ENCODE measurements at regions not wholly inside any gene's neighbourhood (a gene's known extent, or its start where the extent isn't known, plus 50 kb on each side); places are given as distances from the start of the nearest gene placed in this dataset.

- H2AFZ ChIP-seq (ENCODE audit: low read length) = no peak overlapping the region
- H3K36me3 ChIP-seq (replicated peaks in 1 of 2; ENCODE audit: control insufficient read depth in 1 of 2, insufficient read depth in 2 of 2, low read length in 2 of 2) = no peaks in the 10 kb centered on the region
- H3K4me1 ChIP-seq (ENCODE audit: insufficient read depth, low read length) = no peaks in the 10 kb centered on the region
- no peak for ATAC-seq
- peaks cover 0 to 54% of the 10 kb centered on the region in 2 experiments; a peak in 4 of 5 replicates for H3K27me3 ChIP-seq (ENCODE audit: control insufficient read depth in 1 of 2, insufficient read depth in 2 of 2, low read length in 2 of 2)
- ChIA-PET POLR2A (no interaction called here), CTCF (ENCODE audit: low intra/inter-chr PET ratio, low total read pairs) (no interaction called here)
- H3K9ac ChIP-seq (ENCODE audit: insufficient read depth, low read depth, low read length) = no peak overlapping the region
- TF ChIP-seq ARNT2 (CRISPR knock-in tag; IDR thresholded peaks at IDR 0.05; ENCODE audit: low read depth) (no peak), TRIM24 (CRISPR knock-in tag; IDR thresholded peaks at IDR 0.05) (no peak), SPEN (CRISPR knock-in tag; IDR thresholded peaks at IDR 0.05; ENCODE audit: low read depth) (no peak), ZNF740 (CRISPR knock-in tag; IDR thresholded peaks at IDR 0.05) (no peak), PAF1 (CRISPR knock-in tag; IDR thresholded peaks at IDR 0.05) (no peak), YY1 (IDR thresholded peaks at IDR 0.05; ENCODE audit: insufficient read depth, insufficient replicate concordance, low read depth, low read length) (no peak), MEF2D (CRISPR knock-in tag; IDR thresholded peaks at IDR 0.05) (no peak), UBTF (CRISPR knock-in tag; IDR thresholded peaks at IDR 0.05) (no peak), CREBL2 (CRISPR knock-in tag; IDR thresholded peaks at IDR 0.05; ENCODE audit: borderline replicate concordance) (no peak), ARNT (IDR thresholded peaks at IDR 0.05) (no peak), ZNF790 (CRISPR knock-in tag; IDR thresholded peaks at IDR 0.05; ENCODE audit: borderline replicate concordance) (no peak)
- TF ChIP-seq, protein P1, sequence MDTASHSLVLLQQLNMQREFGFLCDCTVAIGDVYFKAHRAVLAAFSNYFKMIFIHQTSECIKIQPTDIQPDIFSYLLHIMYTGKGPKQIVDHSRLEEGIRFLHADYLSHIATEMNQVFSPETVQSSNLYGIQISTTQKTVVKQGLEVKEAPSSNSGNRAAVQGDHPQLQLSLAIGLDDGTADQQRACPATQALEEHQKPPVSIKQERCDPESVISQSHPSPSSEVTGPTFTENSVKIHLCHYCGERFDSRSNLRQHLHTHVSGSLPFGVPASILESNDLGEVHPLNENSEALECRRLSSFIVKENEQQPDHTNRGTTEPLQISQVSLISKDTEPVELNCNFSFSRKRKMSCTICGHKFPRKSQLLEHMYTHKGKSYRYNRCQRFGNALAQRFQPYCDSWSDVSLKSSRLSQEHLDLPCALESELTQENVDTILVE (CRISPR knock-in tag; IDR thresholded peaks at IDR 0.05) = no peak
- TF ChIP-seq, protein P2, sequence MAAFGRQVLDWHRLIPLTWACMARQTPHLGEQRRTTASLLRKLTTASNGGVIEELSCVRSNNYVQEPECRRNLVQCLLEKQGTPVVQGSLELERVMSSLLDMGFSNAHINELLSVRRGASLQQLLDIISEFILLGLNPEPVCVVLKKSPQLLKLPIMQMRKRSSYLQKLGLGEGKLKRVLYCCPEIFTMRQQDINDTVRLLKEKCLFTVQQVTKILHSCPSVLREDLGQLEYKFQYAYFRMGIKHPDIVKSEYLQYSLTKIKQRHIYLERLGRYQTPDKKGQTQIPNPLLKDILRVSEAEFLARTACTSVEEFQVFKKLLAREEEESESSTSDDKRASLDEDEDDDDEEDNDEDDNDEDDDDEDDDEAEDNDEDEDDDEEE (CRISPR knock-in tag; IDR thresholded peaks at IDR 0.05) = no peak
- no peak for FAIRE-seq
- no peaks in the 10 kb centered on the region for H3K79me2 ChIP-seq (ENCODE audit: insufficient read depth, low read length)
- no peaks in the 10 kb centered on the region for H4K20me1 ChIP-seq (ENCODE audit: insufficient read depth, low read length)
- BruUV-seq (replicated peaks) = no TSS peak
- DNase-seq (ENCODE audit: low spot score) = no peak
- H3K9me3 ChIP-seq (ENCODE audit: low read length) = no peaks in the 10 kb centered on the region
- 27% methylated on average over 5 of the region's 5 CpGs for WGBS (ENCODE audit: low lambda C conversion rate)
- in situ Hi-C loops (cut with HindIII; ENCODE audit: extremely low pct_ligation_motif_present, low pct_unique_long_range_greater_than_20kb) = no loop called here
- H3K4me2 ChIP-seq (ENCODE audit: low read depth, low read length) = no peak overlapping the region
- intact Hi-C loops (cut with micrococcal nuclease; ENCODE audit: unreplicated experiment) = no loop called here
- no peak overlapping the region for H3K4me3 ChIP-seq (replicated peaks in 1 of 3; ENCODE audit: insufficient read depth in 1 of 3, low read depth in 2 of 3, low read length in 3 of 3)
- H3K27ac ChIP-seq (ENCODE audit: extremely low read length, insufficient read depth, low read length) = no peak overlapping the region
Measured at GRCh38 chr18:26640541-26640940, 92.2 kb upstream of the KCTD1 start.
